ENCODE measurements at regions not wholly inside any gene's neighbourhood (a gene's known extent, or its start where the extent isn't known, plus 50 kb on each side); places are given as distances from the start of the nearest gene placed in this dataset.
"Not testable (repeated sequence)": the region's sequence is repeated elsewhere in the genome, so short reads cannot be mapped to it uniquely, and the experiment has no call there.

GRCh38 chr5:40453689-40454088 is 226.0 kb upstream of the PTGER4 start:
- no peak for DNase-seq

DNA sequence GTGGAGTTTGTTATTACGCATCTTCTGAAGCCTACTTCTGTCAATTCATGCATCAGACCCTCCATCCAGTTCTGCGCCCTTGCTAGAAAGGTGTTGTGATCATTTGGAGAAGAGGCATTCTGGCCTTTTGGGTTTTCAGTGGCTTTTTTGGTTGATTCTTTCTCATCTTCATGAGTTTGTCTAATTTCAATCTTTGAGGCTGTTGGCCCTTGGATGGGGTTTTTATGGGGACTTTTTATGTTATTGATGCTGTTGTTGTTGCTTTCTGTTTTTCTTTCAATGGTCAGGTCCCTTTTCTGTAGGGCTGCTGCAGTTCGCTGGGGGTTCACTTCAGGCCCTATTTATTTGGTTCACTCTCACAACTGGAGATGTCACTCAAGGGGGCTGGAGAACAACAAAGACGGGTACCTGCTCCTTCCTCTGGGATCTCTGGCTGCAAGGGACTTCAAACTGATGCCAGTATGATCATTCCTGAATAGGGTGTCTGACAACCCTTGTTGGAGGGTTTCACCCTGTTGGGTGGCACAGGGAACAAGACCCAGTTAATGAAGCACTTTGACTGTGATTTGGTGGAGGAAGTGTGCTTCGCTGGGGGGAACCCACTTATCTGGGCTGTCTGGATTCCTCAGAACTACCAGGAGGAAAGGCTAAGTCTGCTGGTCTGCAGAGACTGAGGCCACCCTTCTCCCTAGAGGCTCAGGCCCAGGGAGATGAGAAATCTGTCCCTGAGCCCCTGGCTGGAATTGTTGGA is 226.7 kb upstream of the PTGER4 start:
- DNase-seq = no peak

DNA sequence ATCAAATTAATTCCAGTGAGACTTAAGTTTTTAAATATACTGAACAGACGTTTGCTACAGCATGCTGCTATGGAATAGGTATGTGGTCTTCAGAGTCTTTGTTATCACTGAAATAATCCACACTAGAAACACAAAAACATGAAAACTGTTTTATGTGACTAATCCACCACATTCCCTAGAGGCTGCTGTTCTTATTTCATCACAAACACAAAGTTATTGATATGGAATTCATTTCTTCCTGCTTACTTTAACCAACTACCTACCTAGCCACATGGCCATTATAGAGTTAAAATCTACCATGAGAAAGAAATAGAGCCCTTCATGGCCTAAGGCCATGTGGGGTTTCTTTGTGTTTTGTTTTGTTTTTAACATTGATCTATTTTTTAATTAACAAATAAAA is 232.3 kb upstream of the PTGER4 start:
- no peak for DNase-seq

GRCh38 chr5:40446910-40447309 is 232.8 kb upstream of the PTGER4 start:
- DNase-seq = no peak

GRCh38 chr5:40442346-40442745 is 237.4 kb upstream of the PTGER4 start:
- DNase-seq = no peak

GRCh38 chr5:40441733-40442132 is 238.0 kb upstream of the PTGER4 start:
- no peak for DNase-seq

DNA sequence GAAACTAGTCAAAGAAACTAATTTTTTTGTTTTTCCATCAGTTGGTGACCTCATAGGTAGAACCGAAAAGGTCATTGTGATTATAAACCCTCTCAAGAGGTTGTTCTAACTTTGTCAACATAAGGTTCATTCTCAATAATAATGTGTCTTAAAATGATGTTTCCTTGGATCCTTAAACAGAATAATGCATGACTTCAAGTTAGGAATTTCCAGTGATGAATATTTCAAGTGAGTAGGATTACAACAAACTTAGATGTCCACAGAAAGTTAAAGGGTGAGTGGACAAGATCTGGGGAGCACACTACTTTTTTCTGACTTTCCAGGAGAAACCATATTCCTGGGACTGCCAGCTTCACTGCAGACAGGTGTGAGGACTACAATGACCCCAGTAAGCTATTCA is 239.0 kb upstream of the PTGER4 start:
- DNase-seq = no peak

- DNase-seq = not testable (repeated sequence)
These were observed 240.6 kb upstream of the PTGER4 start for GRCh38 chr5:40439103-40439502.

- not testable (repeated sequence) for DNase-seq
These were observed 241.1 kb upstream of the PTGER4 start for GRCh38 chr5:40438646-40439045.

GRCh38 chr5:40437452-40437861 is 242.3 kb upstream of the PTGER4 start:
- no peak for DNase-seq

GRCh38 chr5:40436535-40437237 is 243.0 kb upstream of the PTGER4 start:
- DNase-seq = peak in 1 of 4 experiments; percentile 3

- DNase-seq = not testable (repeated sequence)
These were observed 244.0 kb upstream of the PTGER4 start for GRCh38 chr5:40435706-40436105.

- DNase-seq = no peak
These were observed 246.9 kb upstream of the PTGER4 start for GRCh38 chr5:40432836-40433235.

GRCh38 chr5:40431734-40432133 is 248.0 kb upstream of the PTGER4 start:
- DNase-seq = no peak

- DNase-seq = no peak
These were observed 249.5 kb upstream of the PTGER4 start for GRCh38 chr5:40430101-40430710.

DNA sequence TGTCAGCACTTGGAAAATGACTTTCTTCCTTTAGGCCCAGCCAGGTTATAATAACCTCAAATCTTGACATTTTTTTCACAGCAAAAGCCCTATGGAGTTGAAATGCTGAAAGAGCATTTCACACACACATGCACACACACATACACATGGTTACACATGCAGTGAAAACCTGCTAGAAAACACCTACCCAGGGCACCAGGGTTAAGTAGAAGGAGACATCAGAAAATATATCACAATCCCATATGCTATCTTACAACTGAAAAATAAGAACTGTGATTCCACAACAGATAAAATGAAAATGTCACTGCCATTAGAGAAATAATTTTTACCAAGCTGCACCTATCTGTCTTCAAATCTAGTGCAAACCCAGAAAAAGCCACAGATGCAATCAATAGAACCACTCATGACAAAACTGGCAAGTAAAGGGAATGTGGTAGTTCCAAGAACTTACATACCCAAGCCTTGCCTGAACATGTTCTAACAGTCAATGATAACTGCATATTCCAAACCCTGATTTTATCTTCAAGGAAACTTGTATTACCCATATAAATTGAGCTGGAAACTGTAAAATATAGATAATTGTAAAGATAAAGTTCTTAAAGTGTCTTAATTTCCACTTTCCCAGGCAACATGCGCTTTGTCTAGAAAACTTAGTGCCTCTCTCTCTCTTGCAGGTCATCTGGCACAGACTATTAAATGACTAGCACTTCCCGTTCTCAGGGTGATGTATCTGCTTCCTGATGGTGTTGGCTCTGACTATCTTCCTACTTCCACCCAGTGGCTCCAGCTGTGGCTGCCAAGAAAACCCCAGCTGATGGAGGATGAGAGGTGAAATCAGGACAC is 250.2 kb upstream of the PTGER4 start:
- DNase-seq = no peak

DNA sequence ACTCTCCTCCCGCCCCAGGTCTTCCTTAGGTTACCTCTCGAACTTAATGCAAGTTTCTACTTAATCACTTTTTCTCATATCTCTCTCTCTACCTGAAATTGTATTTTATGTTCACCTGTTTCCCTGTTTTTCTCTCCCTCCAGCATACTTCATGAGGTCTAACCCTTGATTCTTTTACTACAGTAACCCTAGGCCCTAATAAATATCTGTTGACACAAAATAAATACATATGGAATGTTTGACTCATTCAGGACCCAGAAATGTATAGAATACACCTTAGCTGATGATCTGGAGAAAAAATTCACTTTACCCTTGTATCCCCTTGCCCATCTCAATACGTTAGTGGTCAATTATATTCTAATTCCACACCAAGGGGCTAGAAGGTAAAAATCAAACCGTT is 250.9 kb upstream of the PTGER4 start:
- DNase-seq = no peak

DNA sequence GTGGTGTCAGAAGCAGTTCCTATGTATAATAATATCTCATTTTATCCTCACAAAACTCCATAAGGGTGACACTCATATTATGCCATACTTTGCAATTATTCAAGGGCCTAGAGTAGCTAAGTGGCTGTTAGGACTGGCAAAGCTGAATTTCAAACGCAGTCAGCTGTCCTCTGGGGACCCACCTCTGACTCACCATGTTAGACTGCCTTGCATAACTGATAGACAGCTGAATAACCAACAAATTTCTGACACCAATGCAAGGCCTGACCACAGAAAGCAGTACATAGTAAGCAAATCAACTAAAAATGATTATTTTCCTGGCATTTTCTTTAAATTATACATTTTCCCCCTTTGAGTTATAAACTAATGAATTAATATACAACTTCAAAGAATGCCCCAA is 251.6 kb upstream of the PTGER4 start:
- DNase-seq = no peak

DNA sequence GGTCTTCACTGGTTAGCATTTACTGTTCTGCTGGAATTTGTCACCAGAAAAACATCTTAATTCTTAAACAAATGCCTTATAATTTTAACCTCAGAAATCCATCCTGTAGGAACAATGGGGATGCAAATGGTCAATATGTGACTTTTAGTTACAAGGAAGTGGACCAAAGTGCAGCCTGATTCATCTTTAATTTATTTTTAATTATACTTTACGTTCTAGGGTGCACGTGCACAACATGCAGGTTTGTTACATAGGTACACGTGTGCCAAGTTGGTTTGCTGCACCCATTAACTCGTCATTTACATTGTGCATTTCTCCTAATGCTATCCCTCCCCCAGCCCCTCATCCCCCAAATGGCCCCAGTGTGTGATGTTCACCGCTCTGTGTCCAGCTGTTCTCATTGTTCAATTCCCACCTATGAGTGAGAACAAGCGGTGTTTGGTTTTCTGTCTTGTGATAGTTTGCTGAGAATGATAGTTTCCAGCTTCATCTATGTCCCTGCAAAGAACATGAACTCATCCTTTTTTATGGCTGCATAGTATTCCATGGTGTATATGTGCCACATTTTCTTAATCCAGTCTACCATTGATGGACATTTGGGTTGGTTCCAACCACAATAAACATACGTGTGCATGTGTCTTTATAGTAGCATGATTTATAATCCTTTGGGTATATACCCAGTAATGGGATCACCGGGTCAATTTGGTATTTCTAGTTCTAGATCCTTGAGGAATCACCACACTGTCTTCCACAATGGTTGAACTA is 262.5 kb upstream of the PTGER4 start:
- not testable (repeated sequence) for DNase-seq

GRCh38 chr5:40416588-40416987 is 263.1 kb upstream of the PTGER4 start:
- DNase-seq = no peak

GRCh38 chr5:40416098-40416497 is 263.6 kb upstream of the PTGER4 start:
- no peak for DNase-seq

GRCh38 chr5:40414922-40415321 is 264.8 kb upstream of the PTGER4 start:
- no peak for DNase-seq
